ENCODE measurements at regions not wholly inside any gene's neighbourhood (a gene's known extent, or its start where the extent isn't known, plus 50 kb on each side); places are given as distances from the start of the nearest gene placed in this dataset.

DNA sequence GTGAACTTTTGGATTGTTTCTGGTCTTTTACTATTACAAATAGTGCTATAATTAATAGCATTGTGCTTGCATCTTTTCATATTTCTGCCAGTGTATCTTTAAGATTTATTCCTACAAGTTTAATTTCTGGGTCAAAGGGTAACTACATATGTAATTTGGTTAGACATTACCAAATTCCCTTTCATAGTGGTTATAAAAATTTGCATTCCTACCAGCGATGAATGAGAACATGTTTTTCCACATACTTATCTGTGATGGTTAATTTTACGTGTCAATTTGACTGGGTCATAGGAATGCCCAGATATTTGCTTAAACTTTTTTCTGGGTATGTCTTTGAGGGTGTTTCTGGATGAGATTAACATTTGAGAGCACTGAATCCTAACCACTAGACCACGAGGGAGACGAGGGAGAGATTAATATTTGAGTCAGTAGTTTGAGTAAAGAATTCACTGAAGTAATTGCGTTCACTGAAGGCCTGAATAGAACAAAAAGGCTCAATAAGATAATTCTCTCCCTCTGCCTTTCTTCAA is 132.3 kb upstream of the NEO1 start:
- DNase-seq (ENCODE audit: low spot score): no peak

- DNase-seq (ENCODE audit: low spot score): no peak
Measured at GRCh38 chr15:72916897-72917296, 133.3 kb upstream of the ADPGK start.

DNA sequence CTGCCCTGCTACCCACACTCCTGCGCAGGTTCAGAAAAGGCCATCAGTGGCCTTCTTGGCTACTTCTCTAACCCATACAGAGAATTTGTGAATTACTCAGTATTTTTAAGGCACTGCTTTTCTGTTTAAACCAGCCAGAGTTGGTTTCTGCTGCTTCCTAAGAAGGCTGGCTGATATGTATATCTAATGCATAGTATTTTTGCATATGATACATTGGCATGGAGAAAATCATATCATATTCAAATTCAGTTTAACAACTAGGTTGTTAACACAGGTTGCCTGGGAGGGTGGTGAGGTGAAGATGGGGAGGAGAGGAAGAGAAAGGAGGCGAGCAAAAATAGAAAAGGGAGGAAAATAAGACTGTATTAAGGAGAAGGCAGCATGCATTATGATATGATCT is 132.8 kb upstream of the ADPGK start:
- DNase-seq (ENCODE audit: low spot score): no peak

DNA sequence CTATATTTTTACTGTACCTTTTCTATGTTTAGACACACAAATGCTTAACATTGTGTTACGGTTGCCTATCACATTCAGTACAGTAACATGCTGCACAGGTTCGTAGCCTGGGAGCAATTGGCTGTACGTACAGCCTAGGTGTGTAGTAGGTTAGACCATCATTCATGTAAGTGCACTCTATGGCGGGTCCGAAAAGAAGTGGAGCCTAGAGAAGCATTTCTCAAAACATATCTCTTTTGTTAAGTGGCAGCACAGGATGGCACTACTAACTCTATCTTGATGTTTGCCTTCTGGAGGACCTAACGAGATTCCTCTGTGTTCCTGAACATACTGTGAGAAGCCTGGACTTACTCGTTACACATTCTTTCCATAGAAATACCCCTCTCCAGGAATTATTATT is 132.3 kb upstream of the ADPGK start:
- DNase-seq (ENCODE audit: low spot score): no peak

GRCh38 chr15:72912996-72913395 is 129.4 kb upstream of the ADPGK start:
- DNase-seq (ENCODE audit: low spot score): no peak

GRCh38 chr15:72912121-72912520 is 128.6 kb upstream of the ADPGK start:
- no peak for DNase-seq (ENCODE audit: low spot score)

- no peak for DNase-seq (ENCODE audit: low spot score)
Measured at GRCh38 chr15:72911626-72912025, 128.1 kb upstream of the ADPGK start.

- DNase-seq (ENCODE audit: low spot score): no peak
Measured at GRCh38 chr15:72908713-72909112, 125.2 kb upstream of the ADPGK start.

- peak; percentile 75 for DNase-seq (ENCODE audit: low spot score)
Measured at GRCh38 chr15:72907733-72908132, 124.2 kb upstream of the ADPGK start.

- DNase-seq (ENCODE audit: low spot score): no peak
Measured at GRCh38 chr15:72902919-72903260, 119.3 kb upstream of the ADPGK start.

DNA sequence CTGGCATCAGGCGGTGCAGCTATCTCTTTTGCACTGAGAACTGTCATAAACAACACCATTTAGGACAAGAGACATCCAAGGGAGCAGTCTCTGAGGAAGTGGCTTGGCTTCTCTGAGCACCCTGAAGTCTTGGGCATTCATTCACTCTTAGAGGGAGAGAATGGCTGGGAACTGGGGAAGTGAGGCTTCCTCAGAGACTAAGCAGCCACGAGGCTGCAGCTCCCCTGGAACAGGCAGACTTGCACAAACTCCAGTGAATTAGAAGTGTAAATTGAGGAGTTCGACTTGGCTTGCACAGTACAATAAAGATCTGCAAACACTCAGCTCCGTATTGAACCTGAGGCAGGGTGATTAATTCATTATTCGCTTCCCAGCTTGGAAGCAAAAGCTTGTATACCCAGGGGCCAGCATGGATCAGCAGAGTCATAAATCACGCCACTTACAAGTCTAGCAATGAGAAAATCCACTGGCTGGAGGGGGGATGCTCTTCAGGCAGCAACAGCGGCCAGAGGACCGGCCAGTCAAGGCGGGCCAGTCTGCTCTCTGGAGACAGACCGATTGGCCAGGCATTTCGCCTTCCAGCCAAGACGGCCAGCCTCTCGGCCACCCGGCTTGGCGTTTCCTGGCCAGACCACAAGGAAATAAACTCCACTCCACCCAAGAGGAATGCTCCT is 118.8 kb upstream of the ADPGK start:
- DNase-seq (ENCODE audit: low spot score): no peak

- DNase-seq (ENCODE audit: low spot score): no peak
Measured at GRCh38 chr15:72892986-72893385, 109.4 kb upstream of the ADPGK start.

DNA sequence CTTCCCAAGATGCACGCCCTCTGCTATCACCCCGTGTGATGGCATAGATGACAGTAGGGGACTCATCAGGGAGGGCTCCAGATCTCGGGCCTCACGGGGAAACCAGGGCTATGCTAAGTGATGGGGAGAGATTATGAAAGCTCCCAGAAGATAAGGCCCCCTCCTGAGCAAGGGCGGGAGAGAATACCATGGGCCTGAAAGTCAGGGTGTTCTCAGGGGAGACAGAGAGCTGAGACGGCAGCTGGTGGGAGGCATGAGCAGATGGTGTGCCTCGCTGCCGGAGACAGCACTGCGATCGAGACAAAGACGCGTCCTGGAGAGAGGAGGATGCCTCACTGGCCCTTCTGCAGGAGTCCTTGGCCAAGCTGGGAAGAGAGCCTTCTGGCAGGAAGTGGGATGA is 106.5 kb upstream of the ADPGK start:
- DNase-seq (ENCODE audit: low spot score): peak; percentile 87

GRCh38 chr15:72889545-72889944 is 106.0 kb upstream of the ADPGK start:
- peak; percentile 42 for DNase-seq (ENCODE audit: low spot score)

- DNase-seq (ENCODE audit: low spot score): no peak
Measured at GRCh38 chr15:72888811-72889210, 105.3 kb upstream of the ADPGK start.

DNA sequence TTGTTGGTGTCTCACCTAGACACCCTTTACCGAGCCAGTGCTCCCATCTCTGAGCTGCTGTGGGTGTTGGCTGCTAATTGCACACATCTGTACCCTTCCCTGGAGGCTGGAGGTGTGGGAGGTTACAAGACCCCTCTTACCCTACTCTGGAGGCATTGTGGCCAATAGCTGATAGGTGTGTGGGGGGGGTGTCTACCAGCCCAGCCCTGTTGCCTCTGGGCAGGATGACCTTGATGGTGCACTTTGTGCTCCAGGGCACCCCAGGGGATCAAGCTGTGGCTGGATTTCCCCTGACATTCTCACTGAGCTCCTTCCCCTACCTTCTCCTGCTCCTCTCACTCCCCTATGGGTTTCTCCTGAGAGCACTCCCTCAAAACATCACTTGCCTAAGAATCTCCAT is 104.7 kb upstream of the ADPGK start:
- no peak for DNase-seq (ENCODE audit: low spot score)

DNA sequence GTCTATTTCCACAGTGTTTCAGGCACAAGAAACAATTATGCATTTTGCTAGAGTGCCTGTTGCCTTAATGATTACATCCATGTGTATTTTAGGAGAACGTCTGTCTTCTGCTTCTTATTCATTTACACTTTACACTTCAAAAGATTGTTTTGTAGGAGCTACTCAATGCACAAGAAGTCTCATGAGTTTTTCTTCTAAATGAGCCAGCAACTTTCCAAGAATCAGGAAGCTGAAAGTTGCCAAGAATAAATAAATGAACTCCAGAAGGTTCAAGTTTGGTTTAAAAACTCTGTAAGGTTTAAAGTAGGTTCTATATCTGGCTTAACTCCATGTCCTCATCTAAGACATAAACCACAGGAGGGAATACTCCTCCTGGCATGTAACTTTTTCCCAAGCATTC is 103.8 kb upstream of the ADPGK start:
- DNase-seq (ENCODE audit: low spot score): no peak

DNA sequence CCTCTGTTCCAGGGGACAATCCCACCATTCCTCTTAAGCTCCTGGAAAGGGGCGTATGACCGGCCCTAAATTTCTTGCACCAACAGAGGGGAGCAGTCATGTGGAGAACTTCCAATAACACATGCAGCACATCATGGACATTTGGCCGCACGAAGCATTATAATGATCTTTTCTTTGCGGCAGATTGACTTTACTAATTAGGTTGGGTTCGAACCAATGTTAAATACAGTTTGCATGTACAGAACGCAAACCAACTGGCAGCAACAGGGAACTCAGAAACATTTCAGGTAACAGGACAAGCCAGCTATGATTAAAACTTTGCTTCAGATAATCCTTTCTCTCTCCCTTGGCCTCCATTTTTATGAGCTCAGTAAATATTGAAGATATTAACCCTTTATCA is 100.8 kb upstream of the ADPGK start:
- no peak for DNase-seq (ENCODE audit: low spot score)

DNA sequence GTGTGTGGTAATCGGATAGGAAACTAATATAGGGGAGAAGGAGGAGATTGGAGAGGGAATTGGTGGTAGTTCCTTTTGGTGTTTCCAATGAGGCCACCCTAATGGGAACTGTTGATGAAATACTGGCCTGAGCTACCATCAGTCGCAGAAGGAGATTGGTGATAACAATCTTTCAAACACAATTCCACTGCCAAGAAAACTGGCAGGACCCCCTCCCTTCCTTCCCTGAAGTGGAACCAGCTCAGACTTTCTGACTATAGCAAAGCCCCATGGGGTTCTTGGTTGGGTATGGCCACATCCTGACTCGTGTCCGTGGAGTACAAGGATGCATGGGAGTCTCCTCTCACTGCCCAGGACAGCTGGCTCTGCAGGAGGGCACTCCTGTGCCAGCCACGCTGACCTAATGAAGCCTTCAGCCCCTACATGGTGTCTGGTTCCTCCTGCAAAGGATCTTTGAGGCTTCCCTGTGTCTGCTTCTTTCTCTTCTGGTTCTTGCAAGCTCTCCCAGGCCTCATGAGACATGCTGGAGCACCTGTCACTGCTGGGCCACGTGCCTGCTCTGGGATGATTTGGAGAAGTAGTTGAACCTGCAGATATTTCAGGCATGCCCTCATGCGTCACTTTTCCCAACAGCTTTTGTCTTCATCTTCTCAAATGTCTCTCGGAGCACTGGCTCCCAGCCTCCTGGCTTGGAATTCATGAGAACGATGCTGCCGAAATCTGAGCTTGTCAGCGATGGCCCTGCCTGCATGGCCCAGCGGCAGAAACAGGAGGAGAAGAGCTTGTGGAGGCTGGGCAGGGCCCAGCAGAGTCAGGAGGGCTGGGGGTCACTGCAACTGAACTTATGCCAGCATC is 90.0 kb upstream of the ADPGK start:
- DNase-seq (ENCODE audit: low spot score): no peak

DNA sequence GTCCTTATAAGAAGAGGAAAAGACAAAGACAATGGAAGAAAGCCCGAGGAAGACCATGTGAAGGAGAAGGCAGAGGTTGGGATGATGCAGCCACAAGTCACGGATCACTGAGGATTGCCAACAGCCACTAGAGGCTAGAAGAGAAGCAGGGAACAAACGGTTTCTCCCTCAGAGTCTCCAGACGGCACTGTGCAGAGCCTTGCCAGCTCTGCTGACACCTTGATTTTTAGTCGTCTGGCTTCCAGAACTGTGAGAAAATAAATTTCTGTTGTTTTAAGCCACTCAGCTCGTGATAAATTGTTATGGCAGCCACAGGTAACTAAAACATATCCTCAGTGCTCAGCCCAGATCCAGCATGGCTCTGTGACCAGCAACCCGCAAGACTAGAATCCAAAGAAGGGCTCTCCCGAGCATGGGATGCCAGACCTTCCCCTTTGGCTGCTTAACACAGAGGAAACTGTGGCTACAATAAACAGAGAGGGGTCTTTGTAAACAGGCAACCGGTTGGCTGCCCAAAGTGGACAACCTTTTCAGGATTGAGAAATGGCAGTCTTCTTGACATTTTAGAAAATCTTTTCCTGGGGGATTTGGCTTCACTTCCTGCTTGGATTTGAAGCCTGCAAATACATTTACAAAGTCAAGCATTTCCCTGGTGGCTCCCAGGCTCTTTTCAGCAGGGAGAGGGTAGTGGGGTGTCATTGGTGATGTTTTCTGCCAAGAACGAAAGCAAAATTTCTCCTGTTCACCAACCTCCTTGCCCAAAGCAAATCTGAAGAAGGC is 88.7 kb upstream of the ADPGK start:
- no peak for DNase-seq (ENCODE audit: low spot score)

- DNase-seq (ENCODE audit: low spot score): no peak
Measured at GRCh38 chr15:72866866-72867616, 83.5 kb upstream of the ADPGK start.

- no peak for DNase-seq (ENCODE audit: low spot score)
Measured at GRCh38 chr15:72866182-72866581, 82.6 kb upstream of the ADPGK start.
